GM19328 (cell line): ENCODE measurements at regions not wholly inside any gene's neighbourhood (a gene's known extent, or its start where the extent isn't known, plus 50 kb on each side); places are given as distances from the start of the nearest gene placed in this dataset.
"Not testable (repeated sequence)": the region's sequence is repeated elsewhere in the genome, so short reads cannot be mapped to it uniquely, and the experiment has no call there.

Source experiments
- ATAC-seq: cut with Tn5 transposase; IDR thresholded peaks from one replicate; pipeline ENCODE4 v1.9.1; 2021; ENCODE audit warnings: mild to moderate bottlenecking, moderate library complexity; ENCODE audit not compliant: unreplicated experiment

GRCh38 chr4:31701256-31701655 lies 981.1 kb downstream of the PCDH7 start:
- no peak for ATAC-seq

GRCh38 chr4:31702326-31702725 lies 982.2 kb downstream of the PCDH7 start:
- ATAC-seq = no peak

- ATAC-seq = no peak
Observed at GRCh38 chr4:31714238-31714637, 994.1 kb downstream of the PCDH7 start.

- ATAC-seq = no peak
Observed at GRCh38 chr4:31715302-31715701, 995.1 kb downstream of the PCDH7 start.

- ATAC-seq = no peak
Observed at GRCh38 chr4:31727030-31727429, 1006.9 kb downstream of the PCDH7 start.

- ATAC-seq = no peak
Observed at GRCh38 chr4:31735004-31735403, 1014.8 kb downstream of the PCDH7 start.

- no peak for ATAC-seq
Observed at GRCh38 chr4:31737419-31737818, 1017.2 kb downstream of the PCDH7 start.

- ATAC-seq = no peak
Observed at GRCh38 chr4:31741326-31741725, 1021.2 kb downstream of the PCDH7 start.

- no peak for ATAC-seq
Observed at GRCh38 chr4:31748382-31748781, 1028.2 kb downstream of the PCDH7 start.

GRCh38 chr4:31750581-31750980 lies 1030.4 kb downstream of the PCDH7 start:
- not testable (repeated sequence) for ATAC-seq

GRCh38 chr4:31755751-31756150 lies 1035.6 kb downstream of the PCDH7 start:
- no peak for ATAC-seq

- ATAC-seq = no peak
Observed at GRCh38 chr4:31768756-31769155, 1048.6 kb downstream of the PCDH7 start.

- ATAC-seq = no peak
Observed at GRCh38 chr4:31783311-31783710, 1063.1 kb downstream of the PCDH7 start.

- no peak for ATAC-seq
Observed at GRCh38 chr4:31784558-31784957, 1064.4 kb downstream of the PCDH7 start.

- ATAC-seq = no peak
Observed at GRCh38 chr4:31787701-31788100, 1067.5 kb downstream of the PCDH7 start.

GRCh38 chr4:31788676-31789075 lies 1068.5 kb downstream of the PCDH7 start:
- no peak for ATAC-seq

- ATAC-seq = no peak
Observed at GRCh38 chr4:31791666-31792065, 1071.5 kb downstream of the PCDH7 start.

- ATAC-seq = no peak
Observed at GRCh38 chr4:31793907-31794306, 1073.7 kb downstream of the PCDH7 start.

GRCh38 chr4:31797052-31797451 lies 1076.9 kb downstream of the PCDH7 start:
- not testable (repeated sequence) for ATAC-seq

GRCh38 chr4:31803526-31804195 lies 1083.5 kb downstream of the PCDH7 start:
- ATAC-seq = no peak

- ATAC-seq = no peak
Observed at GRCh38 chr4:31807036-31807435, 1086.9 kb downstream of the PCDH7 start.

- no peak for ATAC-seq
Observed at GRCh38 chr4:31844350-31844749, 1124.2 kb downstream of the PCDH7 start.

- ATAC-seq = no peak
Observed at GRCh38 chr4:31851946-31852345, 1131.8 kb downstream of the PCDH7 start.
